ENCODE measurements at regions not wholly inside any gene's neighbourhood (a gene's known extent, or its start where the extent isn't known, plus 50 kb on each side); places are given as distances from the start of the nearest gene placed in this dataset.

DNA sequence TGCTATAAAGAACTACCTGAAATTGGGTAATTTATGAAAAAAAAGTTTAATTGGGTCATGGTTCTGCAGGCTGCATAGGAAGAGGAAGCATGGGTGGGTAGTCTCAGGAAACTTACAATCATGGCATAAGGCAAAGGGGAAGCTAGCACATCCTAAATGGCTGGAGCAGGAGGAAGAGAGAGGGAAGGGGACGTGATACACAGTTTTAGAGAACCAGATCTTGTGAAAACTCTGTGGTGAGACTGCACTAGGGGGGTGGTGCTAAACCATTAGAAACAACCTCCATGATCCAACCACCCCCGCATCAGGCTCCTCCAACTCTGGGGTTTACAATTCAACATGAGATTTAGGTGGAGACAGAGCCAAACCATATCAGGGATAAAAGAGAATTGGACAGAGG is 624.2 kb downstream of the PRR16 start:
- TF ChIP-seq, protein P1, sequence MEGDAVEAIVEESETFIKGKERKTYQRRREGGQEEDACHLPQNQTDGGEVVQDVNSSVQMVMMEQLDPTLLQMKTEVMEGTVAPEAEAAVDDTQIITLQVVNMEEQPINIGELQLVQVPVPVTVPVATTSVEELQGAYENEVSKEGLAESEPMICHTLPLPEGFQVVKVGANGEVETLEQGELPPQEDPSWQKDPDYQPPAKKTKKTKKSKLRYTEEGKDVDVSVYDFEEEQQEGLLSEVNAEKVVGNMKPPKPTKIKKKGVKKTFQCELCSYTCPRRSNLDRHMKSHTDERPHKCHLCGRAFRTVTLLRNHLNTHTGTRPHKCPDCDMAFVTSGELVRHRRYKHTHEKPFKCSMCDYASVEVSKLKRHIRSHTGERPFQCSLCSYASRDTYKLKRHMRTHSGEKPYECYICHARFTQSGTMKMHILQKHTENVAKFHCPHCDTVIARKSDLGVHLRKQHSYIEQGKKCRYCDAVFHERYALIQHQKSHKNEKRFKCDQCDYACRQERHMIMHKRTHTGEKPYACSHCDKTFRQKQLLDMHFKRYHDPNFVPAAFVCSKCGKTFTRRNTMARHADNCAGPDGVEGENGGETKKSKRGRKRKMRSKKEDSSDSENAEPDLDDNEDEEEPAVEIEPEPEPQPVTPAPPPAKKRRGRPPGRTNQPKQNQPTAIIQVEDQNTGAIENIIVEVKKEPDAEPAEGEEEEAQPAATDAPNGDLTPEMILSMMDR (IDR thresholded peaks at IDR 0.05), result no peak
- no peak for TF ChIP-seq POLR2A (IDR thresholded peaks at IDR 0.05)
